Sigmoid colon (tissue), 6 donors: ENCODE measurements at regions not wholly inside any gene's neighbourhood (a gene's known extent, or its start where the extent isn't known, plus 50 kb on each side); places are given as distances from the start of the nearest gene placed in this dataset.

ENCODE experiments used
- DNase-seq: peaks from one replicate; pipeline ENCODE4 v3.0.0-alpha.2; 2019
- H3K27ac ChIP-seq, 4 donors: fragments of 200-600 bp; sonication (generic); one replicate each; pipeline ENCODE4 v1.5.1; 2016 to 2019; ENCODE audit warnings: mild to moderate bottlenecking in 1 of 4
- H3K27me3 ChIP-seq, 3 donors: fragments of 200-600 bp; sonication (generic); one replicate each; pipeline ENCODE4 v1.5.1; 2019; ENCODE audit warnings: mild to moderate bottlenecking in 1 of 3
- H3K36me3 ChIP-seq, 4 donors: fragments of 200-600 bp; sonication (generic); one replicate each; pipeline ENCODE4 v1.5.1; 2016 to 2019
- H3K4me1 ChIP-seq, 4 donors: fragments of 200-600 bp; sonication (generic); one replicate each; pipeline ENCODE4 v1.5.1; 2017 to 2019
- H3K4me3 ChIP-seq, 4 donors: fragments of 200-600 bp; sonication (generic); one replicate each; pipeline ENCODE4 v1.5.1; 2017 to 2019; ENCODE audit warnings: mild to moderate bottlenecking in 2 of 4, moderate library complexity in 1 of 4
- H3K9me3 ChIP-seq, 4 donors: fragments of 200-600 bp in 3 of 4; sonication (generic) in 3 of 4; one replicate each; pipeline versions ENCODE4 v1.5.1 to v1.6.1; 2013 to 2019
- CTCF ChIP-seq, 4 experiments: fragments of 450-650 bp in 3 of 4; fragments of 200-600 bp in 1 of 4; IDR thresholded peaks; one replicate each; pipeline ENCODE4 v1.5.1; 2016 to 2019; ENCODE audit warnings: antibody characterized with exemption in 4 of 4, mild to moderate bottlenecking in 3 of 4, moderate library complexity in 2 of 4
- EP300 ChIP-seq, 4 donors: sonication (generic); formaldehyde crosslinking; IDR thresholded peaks; one replicate each; pipeline ENCODE4 v1.6.1; 2017; ENCODE audit warnings: antibody characterized with exemption in 4 of 4
- POLR2A ChIP-seq, 2 donors: fragments of 450-650 bp; IDR thresholded peaks; one replicate each; pipeline ENCODE4 v1.6.1; 2016; ENCODE audit warnings: antibody characterized with exemption in 2 of 2, mild to moderate bottlenecking in 2 of 2, moderate library complexity in 2 of 2
- POLR2AphosphoS5 ChIP-seq, 4 donors: sonication (generic); formaldehyde crosslinking; IDR thresholded peaks; one replicate each; pipeline ENCODE4 v1.6.1; 2017; ENCODE audit warnings: antibody characterized with exemption in 4 of 4
- WGBS, 2 donors: extraction: QIAGEN DNeasy Blood & Tissue Kit; methylation state at CpG; one replicate each; pipeline ENCODE4 v1.1.7; 2013; 5-methylcytosine and 5-hydroxymethylcytosine counted together
- intact Hi-C: fragments of 100-400 bp; cut with DNase I; formaldehyde crosslinking; loops from one replicate; pipeline ENCODE4 v1.15.1; 2023
- donor health status: healthy with polysubstance abuse.
- donor health status: healthy.

GRCh38 chr6:146911635-146912215, 292.5 kb upstream of the STXBP5 start:
- intact Hi-C loops: loop anchor here (10.0 kb wide), 1 partner anchor 293 kb away; the partner anchor contains the start of gene STXBP5
- 92% methylated on average over 4 of the region's 4 CpGs for WGBS, 2 donors
- H3K27ac ChIP-seq: no peak overlapping the region

DNA sequence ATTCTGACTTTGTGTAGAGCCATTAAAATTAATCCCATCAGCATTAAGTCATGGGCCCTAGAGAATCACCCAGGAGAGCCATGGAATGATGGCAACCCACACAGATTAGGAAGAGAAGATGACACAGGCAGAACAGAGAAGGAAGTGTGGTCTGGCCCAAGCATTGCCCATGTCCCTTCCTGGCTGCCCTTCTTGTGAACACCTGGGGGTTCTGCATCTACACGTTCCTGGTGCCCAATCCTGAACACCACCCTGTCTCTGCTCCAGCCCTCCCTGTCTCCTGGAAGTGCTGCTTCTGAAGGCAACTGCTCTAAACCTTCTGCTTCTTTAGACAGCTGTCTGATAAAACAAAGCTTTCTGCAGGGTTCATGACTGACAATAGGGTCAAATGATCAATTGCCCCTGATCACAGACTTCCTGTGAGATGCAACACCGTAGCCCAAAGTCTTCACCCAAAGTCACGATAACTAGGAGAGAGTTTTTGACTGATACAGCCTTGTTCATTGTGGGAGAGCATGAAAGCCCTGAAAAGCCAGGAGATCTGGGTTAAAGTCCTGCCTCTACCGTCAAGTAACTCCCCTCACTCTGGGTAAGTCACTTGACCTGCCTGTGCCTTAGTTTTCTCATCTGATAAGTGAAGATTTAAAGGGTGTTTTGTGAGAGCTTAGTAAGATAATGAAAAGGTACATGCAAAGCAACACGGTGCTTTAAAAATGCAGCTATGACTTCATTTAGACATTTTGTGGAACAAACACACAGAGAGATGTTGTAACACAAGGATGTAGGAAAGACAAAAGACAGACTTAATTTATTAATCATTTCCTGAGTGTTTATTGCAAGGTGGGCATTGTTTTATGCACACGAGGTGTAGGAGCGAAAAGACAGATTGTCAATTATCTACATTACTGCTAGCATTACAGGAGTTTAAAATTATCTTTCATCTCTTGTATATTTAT, 291.2 kb upstream of the STXBP5 start:
- no peak for DNase-seq
- intact Hi-C loops: loop anchor here (10.0 kb wide), 1 partner anchor 292 kb away; the partner anchor contains the start of gene STXBP5
- Histone ChIP-seq H3K27me3 (no peaks in the 10 kb centered on the region), H3K4me3 (no peak overlapping the region), H3K9me3 (no peaks in the 10 kb centered on the region), H3K27ac (peak overlapping the region in 2 of 4 donors; percentile 84 to 89), H3K4me1 (peaks cover 0 to 37% (median 29%) of the 10 kb centered on the region in 4 donors), H3K36me3 (no peaks in the 10 kb centered on the region)
- 80 to 87% methylated on average over 7 of the region's 7 CpGs for WGBS, 2 donors
- TF ChIP-seq POLR2AphosphoS5 (IDR thresholded peaks at IDR 0.05) (peak in 1 of 4 donors; percentile 12), POLR2A (IDR thresholded peaks at IDR 0.05) (no peak)

More at GRCh38 chr6:146911635-146912215, 292.5 kb upstream of the STXBP5 start:
- no peak for DNase-seq
- Histone ChIP-seq H3K4me3 (no peak overlapping the region), H3K36me3 (no peaks in the 10 kb centered on the region), H3K9me3 (no peaks in the 10 kb centered on the region), H3K4me1 (peaks cover 0 to 37% (median 29%) of the 10 kb centered on the region in 4 donors), H3K27me3 (no peaks in the 10 kb centered on the region)
- TF ChIP-seq EP300 (IDR thresholded peaks at IDR 0.05) (no peak), POLR2AphosphoS5 (IDR thresholded peaks at IDR 0.05) (no peak), CTCF (IDR thresholded peaks at IDR 0.05) (no peak), POLR2A (IDR thresholded peaks at IDR 0.05) (no peak)

GRCh38 chr6:146913842-146914488, 290.3 kb upstream of the STXBP5 start:
- intact Hi-C loops: loop anchor here (2.0 to 10.0 kb wide), 2 partner anchors 57 to 291 kb away; partner anchors contain the start of gene STXBP5
- 48 to 76% methylated on average over 15 of the region's 15 CpGs for WGBS, 2 donors
- DNase-seq: peak; percentile 82

DNA sequence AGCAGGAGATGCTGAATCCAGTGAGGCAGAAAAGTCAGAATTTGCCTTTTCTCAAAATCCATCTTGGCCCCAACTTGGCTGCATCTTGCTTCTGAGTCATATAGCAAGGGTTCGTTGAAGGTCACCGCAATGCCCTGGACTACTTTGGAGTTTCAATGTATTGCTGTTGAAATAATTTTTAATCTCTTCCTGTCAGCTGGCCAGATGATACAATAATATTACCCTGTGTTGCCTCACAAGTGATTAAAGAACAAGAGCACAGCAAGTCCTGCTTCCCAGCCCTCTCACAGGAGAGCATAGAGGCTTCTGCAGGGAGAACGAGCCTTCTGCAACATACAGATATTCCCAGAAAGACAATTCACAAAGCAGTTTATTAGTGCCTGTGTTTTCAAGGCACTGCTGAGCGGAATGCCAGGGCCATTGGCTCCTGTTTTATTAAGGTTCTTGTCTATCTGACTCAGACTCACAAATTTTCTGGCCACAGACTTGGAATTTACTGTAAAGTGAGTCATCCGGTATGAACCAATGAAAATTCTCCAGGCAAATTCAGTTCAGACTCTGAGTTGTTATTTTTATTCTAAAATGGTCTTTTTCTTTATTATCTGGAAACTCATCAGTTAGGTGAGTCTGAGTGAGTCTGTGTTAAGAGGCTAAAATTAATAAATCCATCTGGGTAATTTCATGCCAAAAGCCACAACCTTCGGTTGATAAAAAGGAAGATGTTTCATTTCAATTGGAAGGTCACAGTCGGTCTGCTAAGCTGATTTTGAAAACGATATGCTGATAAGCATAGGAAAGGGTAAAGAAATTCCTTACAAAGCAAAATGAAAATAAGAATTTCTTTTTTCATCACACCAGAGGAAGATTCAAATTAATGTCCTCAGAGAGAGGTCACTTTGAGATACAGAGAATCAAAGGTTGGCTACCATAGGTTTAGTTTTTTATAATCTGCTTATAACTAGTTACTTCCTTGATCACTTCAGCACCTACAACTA, 289.4 kb upstream of the STXBP5 start:
- H3K36me3 ChIP-seq: no peaks in the 10 kb centered on the region
- WGBS, 2 donors: 74 to 84% methylated on average over 8 of the region's 8 CpGs
- intact Hi-C loops: loop anchor here (2.0 to 10.0 kb wide), 2 partner anchors 58 to 290 kb away; partner anchors contain the start of gene STXBP5
- H3K4me1 ChIP-seq: peaks cover 0 to 37% (median 29%) of the 10 kb centered on the region in 4 donors
- H3K27ac ChIP-seq: peak overlapping the region; percentile 74 to 89 (median 82)
- no peaks in the 10 kb centered on the region for H3K9me3 ChIP-seq
- H3K27me3 ChIP-seq: no peaks in the 10 kb centered on the region
- DNase-seq: peak; percentile 68
- peak overlapping the region in 3 of 4 donors; percentile 20 to 39 (median 33) for H3K4me3 ChIP-seq
- TF ChIP-seq POLR2A (IDR thresholded peaks at IDR 0.05) (no peak), POLR2AphosphoS5 (IDR thresholded peaks at IDR 0.05) (peak in 3 of 4 donors; percentile 39 to 69 (median 45))

More at GRCh38 chr6:146913842-146914488, 290.3 kb upstream of the STXBP5 start:
- Histone ChIP-seq H3K4me3 (peak overlapping the region in 3 of 4 donors; percentile 20 to 39 (median 33)), H3K27me3 (no peaks in the 10 kb centered on the region), H3K4me1 (peaks cover 0 to 37% (median 29%) of the 10 kb centered on the region in 4 donors), H3K9me3 (no peaks in the 10 kb centered on the region), H3K27ac (peak overlapping the region; percentile 74 to 89 (median 82)), H3K36me3 (no peaks in the 10 kb centered on the region)
- TF ChIP-seq EP300 (IDR thresholded peaks at IDR 0.05) (peak in 1 of 4 donors; percentile 62), POLR2A (IDR thresholded peaks at IDR 0.05) (no peak), POLR2AphosphoS5 (IDR thresholded peaks at IDR 0.05) (peak in 3 of 4 donors; percentile 25 to 81 (median 35))

GRCh38 chr6:146915671-146916127, 288.5 kb upstream of the STXBP5 start:
- intact Hi-C loops: loop anchor here (2.0 to 10.0 kb wide), 2 partner anchors 59 to 289 kb away; partner anchors contain the start of gene STXBP5
- TF ChIP-seq CTCF (IDR thresholded peaks at IDR 0.05) (no peak), POLR2AphosphoS5 (IDR thresholded peaks at IDR 0.05) (no peak), POLR2A (IDR thresholded peaks at IDR 0.05) (no peak), EP300 (IDR thresholded peaks at IDR 0.05) (no peak)
- Histone ChIP-seq H3K27ac (peak overlapping the region in 2 of 4 donors; percentile 84 to 89), H3K4me3 (no peak overlapping the region), H3K36me3 (no peaks in the 10 kb centered on the region), H3K9me3 (no peaks in the 10 kb centered on the region), H3K4me1 (peaks cover 0 to 37% (median 29%) of the 10 kb centered on the region in 4 donors), H3K27me3 (no peaks in the 10 kb centered on the region)
- no peak for DNase-seq
